HFFc6 (cell line): ENCODE measurements at regions not wholly inside any gene's neighbourhood (a gene's known extent, or its start where the extent isn't known, plus 50 kb on each side); places are given as distances from the start of the nearest gene placed in this dataset.

Source experiments
- DNase-seq: peaks from one replicate; pipeline ENCODE4 v3.0.0-alpha.2; 2018
- H3K27ac Mint-ChIP-seq: 2 replicates; pipeline ENCODE4 v1.8.0; 2020; ENCODE audit warnings: mild to moderate bottlenecking, mixed read lengths
- H3K27me3 Mint-ChIP-seq: 2 replicates; pipeline ENCODE4 v1.8.0; 2021; ENCODE audit warnings: mild to moderate bottlenecking, moderate library complexity, mixed read lengths; ENCODE audit not compliant: insufficient read depth
- H3K36me3 Mint-ChIP-seq: 2 replicates; pipeline ENCODE4 v1.8.0; 2021; ENCODE audit warnings: low read depth, mixed read lengths
- H3K4me1 Mint-ChIP-seq: 2 replicates; pipeline ENCODE4 v1.8.0; 2020; ENCODE audit warnings: low read depth, mixed read lengths
- H3K4me3 Mint-ChIP-seq: 2 replicates; pipeline ENCODE4 v1.8.0; 2020; ENCODE audit warnings: mild to moderate bottlenecking, moderate library complexity, mixed read lengths
- H3K9me3 Mint-ChIP-seq: 2 replicates; pipeline ENCODE4 v1.8.0; 2020; ENCODE audit warnings: mild to moderate bottlenecking, mixed read lengths
- CTCF ChIP-seq: fragments of 200-600 bp; sonication (generic); IDR thresholded peaks from 2 replicates; pipeline ENCODE4 v1.5.0; 2021; ENCODE audit warnings: antibody characterized with exemption, mild to moderate bottlenecking

- DNase-seq: no peak
- Mint-ChIP-seq H3K27me3 (no peaks in the 10 kb centered on the region; the same call in 1 of the 2 replicates), H3K4me3 (no peak overlapping the region), H3K9me3 (peaks cover 20% of the 10 kb centered on the region), H3K36me3 (no peaks in the 10 kb centered on the region), H3K27ac (no peak overlapping the region), H3K4me1 (no peaks in the 10 kb centered on the region)
- TF ChIP-seq CTCF: no peak
These were observed 1506.8 kb upstream of the TMEFF2 start for GRCh38 chr2:193701484-193701883.

GRCh38 chr2:193695367-193695766, 1500.6 kb upstream of the TMEFF2 start:
- Mint-ChIP-seq H3K27ac (no peak overlapping the region), H3K4me1 (no peaks in the 10 kb centered on the region), H3K9me3 (peaks cover 12% of the 10 kb centered on the region), H3K4me3 (no peak overlapping the region), H3K27me3 (no peaks in the 10 kb centered on the region; the same call in 1 of the 2 replicates), H3K36me3 (no peaks in the 10 kb centered on the region)
- TF ChIP-seq CTCF: peak; percentile 50; the same call in 1 of the 2 replicates
- no peak for DNase-seq

- no peak for TF ChIP-seq CTCF
- no peaks in the 10 kb centered on the region for H3K36me3 Mint-ChIP-seq
- no peak overlapping the region for H3K27ac Mint-ChIP-seq
- no peaks in the 10 kb centered on the region; the same call in 1 of the 2 replicates for H3K9me3 Mint-ChIP-seq
- DNase-seq: no peak
- no peaks in the 10 kb centered on the region for H3K27me3 Mint-ChIP-seq
- no peak overlapping the region for H3K4me3 Mint-ChIP-seq
- no peaks in the 10 kb centered on the region for H3K4me1 Mint-ChIP-seq
These were observed 1499.0 kb upstream of the TMEFF2 start for GRCh38 chr2:193693758-193694157.

- Mint-ChIP-seq H3K4me1 (no peaks in the 10 kb centered on the region), H3K27ac (no peak overlapping the region), H3K9me3 (peaks cover 4% of the 10 kb centered on the region; the same call in 1 of the 2 replicates), H3K4me3 (no peak overlapping the region), H3K36me3 (no peaks in the 10 kb centered on the region), H3K27me3 (no peaks in the 10 kb centered on the region)
- DNase-seq: no peak
- TF ChIP-seq CTCF: no peak
These were observed 1495.8 kb upstream of the TMEFF2 start for GRCh38 chr2:193690572-193690971.

GRCh38 chr2:193687195-193687594, 1492.5 kb upstream of the TMEFF2 start:
- Mint-ChIP-seq H3K4me1 (no peaks in the 10 kb centered on the region), H3K36me3 (no peaks in the 10 kb centered on the region), H3K9me3 (peaks cover 20% of the 10 kb centered on the region), H3K4me3 (no peak overlapping the region), H3K27me3 (peaks cover 2% of the 10 kb centered on the region; the same call in 1 of the 2 replicates), H3K27ac (no peak overlapping the region)
- no peak for DNase-seq
- no peak for TF ChIP-seq CTCF

GRCh38 chr2:193679847-193680246, 1485.1 kb upstream of the TMEFF2 start:
- no peak overlapping the region for H3K27ac Mint-ChIP-seq
- no peaks in the 10 kb centered on the region for H3K36me3 Mint-ChIP-seq
- peaks cover 2% of the 10 kb centered on the region; the same call in 1 of the 2 replicates for H3K27me3 Mint-ChIP-seq
- H3K9me3 Mint-ChIP-seq: peaks cover 27% of the 10 kb centered on the region
- TF ChIP-seq CTCF: no peak
- no peak for DNase-seq
- H3K4me1 Mint-ChIP-seq: no peaks in the 10 kb centered on the region
- H3K4me3 Mint-ChIP-seq: no peak overlapping the region
